HG03558 (cell line): ENCODE measurements at regions not wholly inside any gene's neighbourhood (a gene's known extent, or its start where the extent isn't known, plus 50 kb on each side); places are given as distances from the start of the nearest gene placed in this dataset.
"Not testable (repeated sequence)": the region's sequence is repeated elsewhere in the genome, so short reads cannot be mapped to it uniquely, and the experiment has no call there.

Experiments used
- ATAC-seq: cut with Tn5 transposase; IDR thresholded peaks from one replicate; pipeline ENCODE4 v1.9.1; 2021; ENCODE audit warnings: moderate number of reproducible peaks; ENCODE audit not compliant: unreplicated experiment; ENCODE audit errors: extremely low read depth

- no peak for ATAC-seq
These were observed 494.3 kb downstream of the BRINP3 start for GRCh38 chr1:189983166-189983890.

- no peak for ATAC-seq
These were observed 491.1 kb downstream of the BRINP3 start for GRCh38 chr1:189986516-189986915.

DNA sequence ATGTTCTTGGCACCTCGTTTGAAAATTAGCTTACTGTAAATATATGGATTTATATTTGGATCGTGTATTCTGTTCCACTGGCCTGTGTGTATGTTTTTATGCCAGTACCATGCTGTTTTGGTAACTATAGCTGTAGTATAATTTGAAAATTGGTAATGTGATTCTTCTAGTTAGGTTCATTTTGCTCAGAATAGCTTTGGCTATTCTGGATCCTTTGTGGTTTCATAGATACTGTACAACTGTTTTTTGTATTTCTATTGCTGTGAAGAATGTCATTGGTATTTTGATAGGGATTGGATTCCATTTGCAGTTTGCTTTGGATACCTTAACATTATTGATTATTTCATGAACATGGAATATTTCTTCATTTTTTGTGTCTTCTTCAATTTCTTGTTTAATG, 490.2 kb downstream of the BRINP3 start:
- no peak for ATAC-seq

- no peak for ATAC-seq
These were observed 484.8 kb downstream of the BRINP3 start for GRCh38 chr1:189992856-189993255.

DNA sequence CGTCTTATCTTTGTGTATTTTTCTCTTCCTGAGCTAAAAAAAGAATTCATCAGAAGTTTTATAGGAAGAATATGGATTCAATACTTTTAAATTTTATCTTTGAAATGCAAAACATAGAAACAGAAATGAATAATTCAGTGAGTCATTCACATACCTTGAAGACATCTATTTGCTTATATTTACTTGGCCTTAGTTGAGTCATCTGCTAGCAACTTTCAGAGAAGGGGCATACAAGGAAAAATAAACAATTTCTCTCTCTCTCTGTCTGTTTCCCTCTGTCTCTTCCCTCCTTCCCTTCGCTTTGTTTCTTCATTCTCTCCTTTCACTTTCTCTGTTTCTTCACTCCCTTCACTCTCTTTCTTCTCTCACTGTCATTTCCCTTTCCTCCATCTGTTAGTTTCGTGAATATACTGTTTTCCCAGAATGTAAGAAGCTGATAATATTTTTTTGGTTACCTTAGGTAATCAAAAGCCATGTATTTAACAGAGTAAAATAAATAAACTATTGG, 477.2 kb downstream of the BRINP3 start:
- no peak for ATAC-seq

GRCh38 chr1:190001187-190001586, 476.5 kb downstream of the BRINP3 start:
- no peak for ATAC-seq

- ATAC-seq = no peak
These were observed 474.3 kb downstream of the BRINP3 start for GRCh38 chr1:190003376-190003775.

DNA sequence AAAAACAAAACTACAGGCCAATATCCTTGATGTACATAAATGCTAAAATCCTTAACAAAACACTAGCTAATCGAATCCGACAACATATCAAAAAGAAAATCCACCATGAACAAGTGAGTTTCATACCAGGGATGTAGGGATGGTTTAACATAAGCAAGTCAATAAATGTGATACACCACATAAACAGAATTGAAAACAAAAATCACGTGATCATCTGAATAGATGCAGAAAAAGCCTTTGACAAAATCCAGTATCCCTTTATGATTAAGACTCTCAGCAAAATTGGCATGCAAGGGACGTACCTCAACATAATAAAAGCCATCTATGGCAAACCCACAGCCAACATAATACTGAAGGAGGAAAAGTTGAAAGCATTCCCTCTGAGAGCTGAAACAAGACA, 466.1 kb downstream of the BRINP3 start:
- no peak for ATAC-seq

GRCh38 chr1:190019151-190019550, 458.5 kb downstream of the BRINP3 start:
- ATAC-seq = not testable (repeated sequence)

DNA sequence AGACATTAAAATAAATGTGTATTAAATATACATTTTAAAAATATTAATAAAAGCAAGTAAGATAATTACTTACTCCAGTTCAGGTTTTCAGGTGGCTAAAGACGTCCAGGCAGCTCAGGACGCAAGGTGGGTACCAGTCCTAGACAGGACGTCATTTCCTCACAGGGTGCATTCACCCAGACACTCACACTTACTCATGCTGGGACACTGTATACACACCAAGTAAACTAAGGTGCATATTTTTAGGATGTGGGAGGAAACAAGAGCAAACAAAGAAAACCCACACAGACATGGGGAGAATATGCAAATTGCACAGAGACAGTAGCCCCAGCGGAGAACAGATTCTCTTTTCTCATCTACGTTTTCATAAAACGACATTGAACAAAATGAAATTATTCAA, 457.9 kb downstream of the BRINP3 start:
- ATAC-seq = no peak

GRCh38 chr1:190022709-190023108, 455.0 kb downstream of the BRINP3 start:
- ATAC-seq = no peak

GRCh38 chr1:190029441-190029840, 448.2 kb downstream of the BRINP3 start:
- ATAC-seq = no peak

- ATAC-seq = no peak
These were observed 434.0 kb downstream of the BRINP3 start for GRCh38 chr1:190043655-190044054.

DNA sequence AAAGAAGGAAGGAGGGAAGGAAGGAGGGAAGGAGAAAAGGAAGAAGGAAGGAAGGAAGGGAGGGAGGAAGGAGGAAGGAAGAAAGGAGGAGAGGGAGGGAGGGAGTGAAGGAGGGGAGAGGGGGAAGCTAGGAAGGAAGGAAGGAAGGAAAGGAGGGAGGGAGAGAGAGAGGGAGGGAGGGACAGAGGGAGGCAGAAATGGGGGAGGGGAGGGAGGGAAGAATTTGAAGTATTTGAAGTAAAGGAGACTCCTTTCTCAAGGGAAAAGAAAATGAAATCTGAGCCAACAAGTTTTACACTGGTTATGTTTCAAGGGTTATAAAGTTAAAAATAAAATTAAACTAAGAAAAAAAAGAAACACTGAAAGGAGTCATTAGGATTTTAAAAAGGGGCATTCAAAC, 431.4 kb downstream of the BRINP3 start:
- ATAC-seq = no peak
